ENCODE measurements at regions not wholly inside any gene's neighbourhood (a gene's known extent, or its start where the extent isn't known, plus 50 kb on each side); places are given as distances from the start of the nearest gene placed in this dataset.

- TF ChIP-seq CTCF (IDR thresholded peaks at IDR 0.05) (no peak), POLR2A (IDR thresholded peaks at IDR 0.05) (no peak)
Observed at GRCh38 chr6:97644353-97644752, 361.3 kb upstream of the MMS22L start.
